ENCODE measurements at regions not wholly inside any gene's neighbourhood (a gene's known extent, or its start where the extent isn't known, plus 50 kb on each side); places are given as distances from the start of the nearest gene placed in this dataset.
"Not testable (repeated sequence)": the region's sequence is repeated elsewhere in the genome, so short reads cannot be mapped to it uniquely, and the experiment has no call there.

DNA sequence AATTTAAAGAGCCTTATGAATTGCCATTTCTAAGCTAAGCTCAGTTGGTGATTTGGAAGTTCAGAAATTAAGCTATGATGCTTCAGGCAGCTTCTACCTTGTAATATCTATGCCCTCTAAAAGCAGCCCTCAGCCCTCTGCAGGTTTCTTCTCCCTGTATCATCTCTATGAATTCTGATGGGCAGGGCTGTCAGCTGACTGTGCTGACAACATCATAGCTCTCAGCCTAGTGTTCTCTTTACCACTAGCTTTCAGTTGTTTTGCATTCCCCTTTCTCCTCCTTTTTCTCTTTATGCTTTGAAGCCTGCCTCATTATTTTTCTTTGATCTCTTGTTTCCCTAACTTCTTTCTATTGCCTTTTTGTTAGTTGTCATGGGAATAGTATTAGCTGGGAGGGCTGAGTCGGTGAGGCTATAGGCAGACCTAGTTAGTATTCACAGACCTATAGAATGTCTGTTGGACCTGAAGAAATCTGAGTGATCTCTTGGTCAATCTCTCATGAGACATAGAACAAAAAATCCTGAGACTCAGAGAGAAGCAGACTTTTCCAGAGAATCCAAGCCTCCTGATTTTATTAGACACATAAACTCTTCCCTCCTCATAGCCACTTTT lies 535.4 kb downstream of the RAB38 start:
- H3K4me3 ChIP-seq (ENCODE audit: low read depth, low read length), result no peak overlapping the region
- H3K9me3 ChIP-seq, result no peaks in the 10 kb centered on the region
- H3K36me3 ChIP-seq, result no peaks in the 10 kb centered on the region
- no peaks in the 10 kb centered on the region for H3K27me3 ChIP-seq
- DNase-seq, result no peak
- TF ChIP-seq, protein P1, sequence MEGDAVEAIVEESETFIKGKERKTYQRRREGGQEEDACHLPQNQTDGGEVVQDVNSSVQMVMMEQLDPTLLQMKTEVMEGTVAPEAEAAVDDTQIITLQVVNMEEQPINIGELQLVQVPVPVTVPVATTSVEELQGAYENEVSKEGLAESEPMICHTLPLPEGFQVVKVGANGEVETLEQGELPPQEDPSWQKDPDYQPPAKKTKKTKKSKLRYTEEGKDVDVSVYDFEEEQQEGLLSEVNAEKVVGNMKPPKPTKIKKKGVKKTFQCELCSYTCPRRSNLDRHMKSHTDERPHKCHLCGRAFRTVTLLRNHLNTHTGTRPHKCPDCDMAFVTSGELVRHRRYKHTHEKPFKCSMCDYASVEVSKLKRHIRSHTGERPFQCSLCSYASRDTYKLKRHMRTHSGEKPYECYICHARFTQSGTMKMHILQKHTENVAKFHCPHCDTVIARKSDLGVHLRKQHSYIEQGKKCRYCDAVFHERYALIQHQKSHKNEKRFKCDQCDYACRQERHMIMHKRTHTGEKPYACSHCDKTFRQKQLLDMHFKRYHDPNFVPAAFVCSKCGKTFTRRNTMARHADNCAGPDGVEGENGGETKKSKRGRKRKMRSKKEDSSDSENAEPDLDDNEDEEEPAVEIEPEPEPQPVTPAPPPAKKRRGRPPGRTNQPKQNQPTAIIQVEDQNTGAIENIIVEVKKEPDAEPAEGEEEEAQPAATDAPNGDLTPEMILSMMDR (IDR thresholded peaks at IDR 0.05; ENCODE audit: low read depth, low read length), result no peak
- no peaks in the 10 kb centered on the region for H3K4me1 ChIP-seq

DNA sequence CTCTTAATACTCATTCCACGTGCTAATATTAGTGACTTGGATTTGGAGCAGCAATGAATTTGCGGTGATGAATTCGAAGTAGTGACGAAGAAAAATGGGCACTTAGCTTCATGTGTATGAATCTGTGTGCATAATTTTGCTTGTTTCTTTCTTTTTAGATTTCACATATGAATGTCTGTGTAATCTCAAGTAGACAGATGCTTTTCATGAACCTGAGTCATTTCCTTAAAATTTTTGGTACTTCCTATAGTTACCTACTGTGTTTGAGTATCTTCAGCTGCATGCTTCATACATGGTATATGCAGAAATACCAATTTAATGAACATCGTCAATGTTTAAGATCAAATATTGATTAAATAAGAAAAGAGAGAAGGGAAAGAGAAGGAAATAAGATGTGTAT lies 540.2 kb downstream of the RAB38 start:
- Histone ChIP-seq H3K4me1 (no peaks in the 10 kb centered on the region), H3K9me3 (no peaks in the 10 kb centered on the region), H3K27me3 (no peaks in the 10 kb centered on the region), H3K36me3 (no peaks in the 10 kb centered on the region), H3K4me3 (ENCODE audit: low read depth, low read length) (no peak overlapping the region)
- TF ChIP-seq, protein P1 (IDR thresholded peaks at IDR 0.05; ENCODE audit: low read depth, low read length), result no peak
- DNase-seq, result no peak

DNA sequence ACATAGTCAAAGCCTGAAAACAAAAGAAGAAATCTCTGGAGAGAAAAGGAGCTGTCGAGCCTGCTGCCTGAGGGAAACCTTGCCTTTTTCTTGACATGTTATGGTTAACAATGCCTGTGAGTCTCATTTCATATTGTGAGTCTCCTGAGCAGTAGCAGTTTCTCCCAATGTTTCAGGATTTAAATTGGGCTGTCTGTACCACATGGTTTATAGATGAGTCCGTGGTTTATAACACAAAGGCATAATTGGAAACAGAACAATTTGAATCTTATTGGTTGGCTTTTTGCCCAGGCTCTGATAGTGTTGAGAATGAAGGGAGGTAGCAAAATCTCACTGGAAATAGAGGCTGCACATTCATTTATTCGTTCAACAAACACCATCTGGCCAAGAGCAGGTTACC lies 540.9 kb downstream of the RAB38 start:
- TF ChIP-seq, protein P1 (IDR thresholded peaks at IDR 0.05; ENCODE audit: low read depth, low read length), result no peak
- Histone ChIP-seq H3K4me3 (ENCODE audit: low read depth, low read length) (no peak overlapping the region), H3K36me3 (no peaks in the 10 kb centered on the region), H3K4me1 (no peaks in the 10 kb centered on the region), H3K9me3 (no peaks in the 10 kb centered on the region), H3K27me3 (no peaks in the 10 kb centered on the region)
- no peak for DNase-seq

DNA sequence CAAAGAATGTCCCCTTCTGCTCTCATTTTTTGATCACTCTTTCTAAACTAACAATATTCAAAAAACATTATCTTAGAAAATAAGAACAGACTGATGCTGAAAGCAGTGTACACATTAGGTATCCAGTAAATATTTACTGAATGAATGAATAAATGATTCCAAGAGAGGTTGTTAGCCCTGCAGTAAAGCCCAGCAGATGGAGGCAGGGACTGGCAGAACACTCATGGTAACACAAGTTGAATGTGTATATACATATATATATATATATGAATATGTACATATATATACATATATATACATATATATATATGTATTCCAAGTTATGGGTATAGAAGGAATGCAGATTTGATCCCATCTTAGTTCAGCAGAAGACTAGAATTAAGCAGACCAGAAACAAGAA lies 546.3 kb downstream of the RAB38 start:
- Histone ChIP-seq H3K9me3 (no peaks in the 10 kb centered on the region), H3K4me3 (ENCODE audit: low read depth, low read length) (no peak overlapping the region), H3K27me3 (no peaks in the 10 kb centered on the region), H3K36me3 (no peaks in the 10 kb centered on the region), H3K4me1 (no peaks in the 10 kb centered on the region)
- TF ChIP-seq, protein P1 (IDR thresholded peaks at IDR 0.05; ENCODE audit: low read depth, low read length), result no peak
- DNase-seq, result no peak

DNA sequence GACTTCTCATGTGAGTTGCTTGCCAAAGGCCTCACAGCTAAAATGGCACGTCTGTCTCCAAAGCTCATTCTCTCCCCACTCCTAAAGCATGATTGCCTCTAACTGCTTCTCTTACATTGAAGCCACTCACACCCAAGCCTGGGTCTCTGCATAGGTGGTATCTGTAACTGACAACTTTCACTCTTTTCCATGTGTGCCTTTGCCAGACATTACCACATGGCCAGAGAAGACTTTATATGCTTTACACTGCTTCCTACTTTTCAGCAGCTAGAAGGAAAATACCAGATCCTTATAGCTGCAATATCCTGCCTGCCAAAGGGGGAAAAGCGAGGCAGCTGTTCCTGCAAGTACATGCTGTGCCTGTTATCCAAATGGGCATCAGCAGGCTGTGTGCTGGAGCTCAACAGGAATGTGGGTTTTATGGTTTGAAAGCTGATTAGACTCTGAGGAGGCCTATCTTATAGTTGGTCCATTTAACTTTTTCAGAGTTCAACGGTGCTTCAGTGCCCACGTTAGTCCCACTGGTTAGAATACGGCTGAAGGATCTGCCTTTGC lies 547.1 kb downstream of the RAB38 start:
- Histone ChIP-seq H3K27me3 (no peaks in the 10 kb centered on the region), H3K4me3 (ENCODE audit: low read depth, low read length) (no peak overlapping the region), H3K4me1 (no peaks in the 10 kb centered on the region), H3K36me3 (no peaks in the 10 kb centered on the region), H3K9me3 (no peaks in the 10 kb centered on the region)
- TF ChIP-seq, protein P1 (IDR thresholded peaks at IDR 0.05; ENCODE audit: low read depth, low read length), result no peak
- no peak for DNase-seq

DNA sequence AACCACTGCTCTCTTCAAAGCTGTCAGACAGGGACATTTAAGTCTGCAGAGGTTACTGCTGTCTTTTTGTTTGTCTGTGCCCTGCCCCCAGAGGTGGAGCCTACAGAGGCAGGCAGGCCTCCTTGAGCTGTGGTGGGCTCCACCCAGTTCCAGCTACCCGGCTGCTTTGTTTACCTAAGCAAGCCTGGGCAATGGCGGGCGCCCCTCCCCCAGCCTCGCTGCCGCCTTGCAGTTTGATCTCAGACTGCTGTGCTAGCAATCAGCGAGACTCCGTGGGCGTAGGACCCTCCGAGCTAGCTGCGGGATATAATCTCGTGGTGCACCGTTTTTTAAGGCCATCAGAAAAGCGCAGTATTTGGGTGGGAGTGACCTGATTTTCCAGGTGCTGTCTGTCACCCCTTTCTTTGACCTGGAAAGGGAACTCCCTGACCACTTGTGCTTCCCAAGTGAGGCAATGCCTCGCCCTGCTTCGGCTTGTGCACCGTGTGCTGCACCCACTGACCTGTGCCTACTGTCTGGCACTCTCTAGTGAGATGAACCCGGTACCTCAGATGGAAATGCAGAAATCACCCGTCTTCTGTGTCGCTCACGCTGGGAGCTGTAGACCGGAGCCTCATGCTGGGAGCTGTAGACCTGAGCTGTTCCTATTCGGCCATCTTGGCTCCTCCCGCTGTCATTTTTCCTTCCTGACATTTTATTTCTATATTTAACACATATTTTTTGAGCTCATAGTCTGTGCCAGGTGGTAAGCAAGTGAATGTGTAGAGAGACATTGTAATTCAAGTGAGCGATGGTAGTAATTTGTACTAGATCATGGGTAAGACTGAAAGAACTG lies 551.5 kb downstream of the RAB38 start:
- H3K4me3 ChIP-seq (ENCODE audit: low read depth, low read length); H3K36me3 ChIP-seq; H3K4me1 ChIP-seq; H3K27me3 ChIP-seq; H3K9me3 ChIP-seq; DNase-seq: not testable (repeated sequence)

Measured in BE2C (cell line).